IMR-90 (cell line): ENCODE measurements at regions not wholly inside any gene's neighbourhood (a gene's known extent, or its start where the extent isn't known, plus 50 kb on each side); places are given as distances from the start of the nearest gene placed in this dataset.

Experiments
- ATAC-seq: fragments of 200-7000 bp; cut with Tn5 transposase; 2 replicates; pipeline ENCODE4 v1.9.1; 2020; ENCODE audit warnings: low read depth, mild to moderate bottlenecking, moderate library complexity
- BruUV-seq: library from RNA; stranded (reverse); fragments of 400-500 nt; replicated peaks from 2 replicates; lab custom pipeline; 2021; lab: Mats Ljungman, UMichigan
- CTCF ChIA-PET: fragments of 300-600 bp; formaldehyde crosslinking; extraction: SDS; loops from one replicate; lab custom pipeline; 2021; ENCODE audit warnings: antibody characterized with exemption; lab: Yijun Ruan, JAX
- POLR2A ChIA-PET: fragments of 300-600 bp; sonication (Branson Sonifier 250); formaldehyde crosslinking; loops from one replicate; lab custom pipeline; 2022; ENCODE audit warnings: antibody characterized with exemption; ENCODE audit not compliant: unreplicated experiment; lab: Charles Lee
- DNase-seq: peaks from one replicate; pipeline ENCODE4 v3.0.0; 2013
- H2AFZ ChIP-seq: replicated peaks from 2 replicates; pipeline ENCODE3; 2013; ENCODE audit warnings: low read length, mild to moderate bottlenecking; ENCODE audit not compliant: poor library complexity
- H2AK5ac ChIP-seq: 2 replicates; pipeline ENCODE4 v1.6.1; 2013; ENCODE audit warnings: low read depth, low read length, inconsistent platforms
- H2AK9ac ChIP-seq: replicated peaks from 2 replicates; pipeline ENCODE3; 2013; ENCODE audit warnings: mild to moderate bottlenecking, low read depth, low read length, moderate library complexity; ENCODE audit not compliant: poor library complexity
- H2BK120ac ChIP-seq: 2 replicates; pipeline ENCODE4 v1.6.1; 2013; ENCODE audit warnings: low read depth, low read length, inconsistent platforms
- H2BK15ac ChIP-seq: 3 replicates; pipeline ENCODE4 v1.6.1; 2013; ENCODE audit warnings: low read depth, low read length, inconsistent platforms
- H2BK20ac ChIP-seq: 2 replicates; pipeline ENCODE4 v1.6.1; 2013; ENCODE audit warnings: low read depth, mild to moderate bottlenecking, inconsistent platforms, low read length, moderate library complexity
- H2BK5ac ChIP-seq: 2 replicates; pipeline ENCODE4 v1.6.1; 2013; ENCODE audit warnings: mild to moderate bottlenecking, low read depth, low read length, inconsistent platforms; ENCODE audit not compliant: poor library complexity, severe bottlenecking
- H3K14ac ChIP-seq: replicated peaks from 2 replicates; pipeline ENCODE4 v1.6.1; 2013; ENCODE audit warnings: low read depth, low read length, inconsistent platforms
- H3K18ac ChIP-seq: 2 replicates; pipeline ENCODE4 v1.6.1; 2013; ENCODE audit warnings: low read depth, low read length, control low read depth
- H3K23ac ChIP-seq: 2 replicates; pipeline ENCODE4 v1.6.1; 2013; ENCODE audit warnings: low read depth, low read length, inconsistent platforms
- H3K27ac ChIP-seq: 2 replicates; pipeline ENCODE4 v1.5.1; 2013; ENCODE audit warnings: mild to moderate bottlenecking, control low read depth, low read length; ENCODE audit not compliant: insufficient read depth
- H3K27me3 ChIP-seq: 2 replicates; pipeline ENCODE4 v1.6.1; 2013; ENCODE audit warnings: low read length; ENCODE audit not compliant: control insufficient read depth, insufficient read depth
- H3K36me3 ChIP-seq: 2 replicates; pipeline ENCODE4 v1.6.1; 2013; ENCODE audit warnings: low read length, mixed read lengths; ENCODE audit not compliant: control insufficient read depth, insufficient read depth
- H3K4ac ChIP-seq: 2 replicates; pipeline ENCODE4 v1.6.1; 2013; ENCODE audit warnings: low read depth, low read length, inconsistent platforms
- H3K4me1 ChIP-seq: 2 replicates; pipeline ENCODE4 v1.6.1; 2013; ENCODE audit warnings: low read length, mixed read lengths; ENCODE audit not compliant: control insufficient read depth, insufficient read depth
- H3K4me2 ChIP-seq: 2 replicates; pipeline ENCODE4 v1.6.1; 2013; ENCODE audit warnings: low read depth, mild to moderate bottlenecking, control low read depth, low read length, moderate library complexity
- H3K4me3 ChIP-seq: 2 replicates; pipeline ENCODE4 v1.5.1; 2013; ENCODE audit warnings: low read depth, mild to moderate bottlenecking, control low read depth, low read length, moderate library complexity; ENCODE audit not compliant: insufficient read depth
- H3K56ac ChIP-seq: 2 replicates; pipeline ENCODE4 v1.6.1; 2013; ENCODE audit warnings: low read length, inconsistent platforms; ENCODE audit not compliant: insufficient read depth; ENCODE audit errors: extremely low read depth
- H3K79me1 ChIP-seq, 2 experiments: 2 replicates each; pipeline ENCODE4 v1.6.1; 2013; ENCODE audit warnings: low read length in 2 of 2, inconsistent platforms in 1 of 2, low read depth in 1 of 2
- H3K9ac ChIP-seq: 2 replicates; pipeline ENCODE4 v1.6.1; 2013; ENCODE audit warnings: low read depth, low read length, control low read depth
- H3K9me1 ChIP-seq: 2 replicates; pipeline ENCODE4 v1.6.1; 2013; ENCODE audit warnings: low read length, inconsistent platforms; ENCODE audit not compliant: insufficient read depth
- H3K9me3 ChIP-seq: 2 replicates; pipeline ENCODE4 v1.6.1; 2013; ENCODE audit warnings: low read length; ENCODE audit not compliant: control insufficient read depth, insufficient read depth
- H4K20me1 ChIP-seq: 2 replicates; pipeline ENCODE4 v1.6.1; 2013; ENCODE audit warnings: low read length, inconsistent platforms; ENCODE audit not compliant: insufficient read depth
- H4K5ac ChIP-seq: 2 replicates; pipeline ENCODE4 v1.6.1; 2013; ENCODE audit warnings: mild to moderate bottlenecking, low read depth, low read length, control low read depth
- H4K8ac ChIP-seq, 2 experiments: 2 replicates each; pipeline ENCODE4 v1.6.1; 2013; ENCODE audit warnings: low read depth in 2 of 2, low read length in 2 of 2, control low read depth in 1 of 2, inconsistent platforms in 1 of 2
- H4K91ac ChIP-seq: 2 replicates; pipeline ENCODE4 v1.6.1; 2013; ENCODE audit warnings: low read depth, low read length, inconsistent platforms; ENCODE audit not compliant: insufficient read depth
- CEBPB ChIP-seq: IDR thresholded peaks from 2 replicates; pipeline ENCODE4 v1.6.1; 2012; ENCODE audit warnings: low read depth, low read length, improper control_type of control experiment
- CHD1 ChIP-seq: IDR thresholded peaks from 2 replicates; pipeline ENCODE4 v1.6.1; 2012; ENCODE audit warnings: low read depth, low read length, improper control_type of control experiment
- CTCF ChIP-seq: conservative IDR thresholded peaks from 2 replicates; pipeline ENCODE4 v1.5.1; 2012; ENCODE audit warnings: mild to moderate bottlenecking, low read depth, low read length, improper control_type of control experiment
- ELK1 ChIP-seq: fragments of 150-350 bp; IDR thresholded peaks from 2 replicates; pipeline ENCODE4 v1.6.1; 2016; ENCODE audit warnings: low read depth, mild to moderate bottlenecking, low read length, moderate library complexity, borderline replicate concordance
- FOS ChIP-seq: fragments of 150-350 bp; IDR thresholded peaks from 2 replicates; pipeline ENCODE4 v1.6.1; 2016; ENCODE audit warnings: low read depth, low read length
- MAFK ChIP-seq: IDR thresholded peaks from 2 replicates; pipeline ENCODE4 v1.6.1; 2012; ENCODE audit warnings: low read depth, low read length, improper control_type of control experiment
- MAZ ChIP-seq: IDR thresholded peaks from 2 replicates; pipeline ENCODE4 v1.6.1; 2012; ENCODE audit warnings: low read depth, mild to moderate bottlenecking, low read length, improper control_type of control experiment, moderate library complexity, borderline replicate concordance
- NFE2L2 ChIP-seq: fragments of 150-350 bp; IDR thresholded peaks from 2 replicates; pipeline ENCODE4 v1.6.1; 2016; ENCODE audit warnings: low read depth, mild to moderate bottlenecking, low read length
- POLR2A ChIP-seq: IDR thresholded peaks from 2 replicates; pipeline ENCODE4 v1.6.1; 2012; ENCODE audit warnings: mild to moderate bottlenecking, low read depth, low read length
- RAD21 ChIP-seq: IDR thresholded peaks from 2 replicates; pipeline ENCODE4 v1.6.1; 2012; ENCODE audit warnings: low read length, improper control_type of control experiment
- RCOR1 ChIP-seq: IDR thresholded peaks from 2 replicates; pipeline ENCODE4 v1.6.1; 2012; ENCODE audit warnings: mild to moderate bottlenecking, low read length, improper control_type of control experiment; ENCODE audit not compliant: insufficient replicate concordance
- RFX5 ChIP-seq: IDR thresholded peaks from 2 replicates; pipeline ENCODE4 v1.8.0; 2012; ENCODE audit warnings: low read depth, mild to moderate bottlenecking, low read length, moderate library complexity
- SMC3 ChIP-seq: fragments of 150-350 bp; IDR thresholded peaks from 2 replicates; pipeline ENCODE4 v1.6.1; 2016; ENCODE audit warnings: low read depth, mild to moderate bottlenecking, antibody characterized with exemption, low read length, moderate library complexity
- WGBS, 2 experiments: methylation state at CpG; one replicate each; pipeline versions ENCODE4 v1.1.5 to v1.1.7; 2013; ENCODE audit warnings: missing lambda C conversion rate in 2 of 2; ENCODE audit not compliant: insufficient read length in 1 of 2; ENCODE audit errors: extremely low coverage in 2 of 2; 5-methylcytosine and 5-hydroxymethylcytosine counted together
- dilution Hi-C: fragments of 300-500 bp; cut with HindIII; formaldehyde crosslinking; loops from one replicate; pipeline ENCODE4 v1.14.3; 2018; ENCODE audit warnings: low sequenced_read_pairs; ENCODE audit not compliant: unreplicated experiment
- in situ Hi-C: fragments of 300-500 bp; cut with MboI; formaldehyde crosslinking; loops from 3 replicates; pipeline ENCODE4 v1.14.3; 2019; ENCODE audit warnings: low sequenced_read_pairs, inconsistent platforms, mixed read lengths
- intact Hi-C: fragments of 100-400 bp; cut with micrococcal nuclease; formaldehyde crosslinking; loops from 2 replicates; pipeline ENCODE4 v1.10.0; 2022

GRCh38 chr2:5373200-5373599 lies 319.0 kb upstream of the SOX11 start:
- no peaks in the 10 kb centered on the region for H3K9me1 ChIP-seq
- in situ Hi-C loops, result no loop called here
- POLR2A ChIA-PET, result no interaction called here
- H3K9me3 ChIP-seq, result peaks cover 13% of the 10 kb centered on the region; the same call in 1 of the 2 replicates
- no peak overlapping the region for H2AK9ac ChIP-seq
- H3K23ac ChIP-seq, result no peak overlapping the region
- no peak overlapping the region for H3K4me2 ChIP-seq
- WGBS, 2 experiments, result no CpG with 5 or more reads among the region's 6 CpGs
- no peak overlapping the region for H3K14ac ChIP-seq
- TF ChIP-seq RAD21, result no peak
- no peak for TF ChIP-seq MAZ
- no peak for TF ChIP-seq CTCF
- no peak for TF ChIP-seq POLR2A
- TF ChIP-seq ELK1, result no peak
- no peak for TF ChIP-seq RFX5
- no peak for TF ChIP-seq SMC3
- no peak for TF ChIP-seq CEBPB
- TF ChIP-seq FOS, result no peak
- no peak for TF ChIP-seq RCOR1
- TF ChIP-seq MAFK, result no peak
- TF ChIP-seq CHD1, result no peak
- no peak for TF ChIP-seq NFE2L2
- CTCF ChIA-PET, result no interaction called here
- H2BK15ac ChIP-seq, result no peak overlapping the region
- H4K8ac ChIP-seq, result no peak overlapping the region
- H2BK120ac ChIP-seq, result no peak overlapping the region
- intact Hi-C loops, result no loop called here
- H3K56ac ChIP-seq, result no peak overlapping the region
- H3K79me1 ChIP-seq, result no peaks in the 10 kb centered on the region
- dilution Hi-C loops, result no loop called here
- no peak for ATAC-seq
- no peak overlapping the region for H2AK5ac ChIP-seq
- H4K91ac ChIP-seq, result no peak overlapping the region
- no peak for DNase-seq
- H2BK20ac ChIP-seq, result no peak overlapping the region
- no peak overlapping the region for H3K9ac ChIP-seq
- no TSS peak for BruUV-seq
- H3K18ac ChIP-seq, result no peak overlapping the region
- H3K4me3 ChIP-seq, result no peak overlapping the region
- no peak overlapping the region for H2AFZ ChIP-seq
- H3K4ac ChIP-seq, result no peak overlapping the region
- no peaks in the 10 kb centered on the region for H3K4me1 ChIP-seq
- no peak overlapping the region for H3K27ac ChIP-seq
- no peak overlapping the region for H2BK5ac ChIP-seq
- no peaks in the 10 kb centered on the region for H4K20me1 ChIP-seq
- no peaks in the 10 kb centered on the region for H3K36me3 ChIP-seq
- no peak overlapping the region for H4K5ac ChIP-seq
- no peaks in the 10 kb centered on the region for H3K27me3 ChIP-seq
